Psoas muscle (tissue), 7 donors: ENCODE measurements at regions not wholly inside any gene's neighbourhood (a gene's known extent, or its start where the extent isn't known, plus 50 kb on each side); places are given as distances from the start of the nearest gene placed in this dataset.
"Not testable (repeated sequence)": the region's sequence is repeated elsewhere in the genome, so short reads cannot be mapped to it uniquely, and the experiment has no call there.

Source experiments
- ATAC-seq, 4 donors: fragments of 200-7000 bp; cut with Tn5 transposase; one replicate each; pipeline ENCODE4 v1.9.1; 2020; ENCODE audit warnings: moderate library complexity in 3 of 4, mild to moderate bottlenecking in 2 of 4
- DNase-seq, 2 donors: peaks; one replicate each; pipeline ENCODE4 v3.0.0-alpha.2; 2020
- H3K27ac ChIP-seq: fragments of 200-600 bp; one replicate; pipeline ENCODE4 v1.8.0; 2022
- H3K27me3 ChIP-seq, 3 donors: fragments of 200-600 bp in 1 of 3; one replicate each; pipeline versions ENCODE4 v1.6.1 to v1.8.0; 2013 to 2022; ENCODE audit warnings: low read length in 2 of 3, mild to moderate bottlenecking in 2 of 3, moderate library complexity in 1 of 3; ENCODE audit not compliant: insufficient read depth in 3 of 3
- H3K36me3 ChIP-seq, 2 donors: fragments of 200-600 bp in 1 of 2; one replicate each; pipeline versions ENCODE4 v1.6.1 to v1.8.0; 2013 to 2022; ENCODE audit warnings: low read depth in 1 of 2, mild to moderate bottlenecking in 1 of 2, moderate library complexity in 1 of 2; ENCODE audit not compliant: insufficient read depth in 1 of 2
- H3K4me1 ChIP-seq: fragments of 200-600 bp; one replicate; pipeline ENCODE4 v1.8.0; 2022
- H3K4me3 ChIP-seq: fragments of 200-600 bp; one replicate; pipeline ENCODE4 v1.8.0; 2022; ENCODE audit warnings: mild to moderate bottlenecking
- H3K9me3 ChIP-seq: fragments of 200-600 bp; one replicate; pipeline ENCODE4 v1.8.0; 2022
- CTCF ChIP-seq: fragments of 200-600 bp; IDR thresholded peaks from one replicate; pipeline ENCODE4 v1.8.0; 2022; ENCODE audit warnings: antibody characterized with exemption
- WGBS, 3 donors: extraction: QIAGEN DNeasy Blood & Tissue Kit; methylation state at CpG; one replicate each; pipeline versions ENCODE4 v1.1.6 to v1.1.7; 2013; 5-methylcytosine and 5-hydroxymethylcytosine counted together
- intact Hi-C, 2 donors: fragments of 100-400 bp; cut with DNase I; formaldehyde crosslinking; loops; one replicate each; pipeline versions ENCODE4 v1.11.0 to v1.14.2; 2022
- donor health status: healthy with polysubstance abuse.
- donor health status: DM: no; HTN: no; CAD: no; lungs with moderate emphysema.
- donor health status: Bipolar disorder and iron deficiency.
- donor health status: healthy.
- donor health status: DM: yes; HTN: yes; CAD: no.
- donor health status: DM: no; HTN: no; CAD: no.
- donor health status: DM: yes; HTN: yes; CAD: no.

- intact Hi-C loops = no loop called here
- Histone ChIP-seq H3K27me3 (peaks cover 0 to 4% (median 0%) of the 10 kb centered on the region in 3 donors), H3K4me3 (no peak overlapping the region), H3K27ac (no peak overlapping the region), H3K36me3 (no peaks in the 10 kb centered on the region), H3K4me1 (no peaks in the 10 kb centered on the region), H3K9me3 (no peaks in the 10 kb centered on the region)
- no peak for ATAC-seq
- TF ChIP-seq CTCF = no peak
- DNase-seq = no peak
- 9 to 22% (median 15%) methylated on average over 6 of the region's 6 CpGs for WGBS, 3 donors
These were observed 112.4 kb upstream of the ARG1 start for GRCh38 chr6:131460614-131461000.

GRCh38 chr6:131469130-131469529 lies 103.9 kb upstream of the ARG1 start:
- Histone ChIP-seq H3K9me3 (peaks cover 4% of the 10 kb centered on the region), H3K36me3 (no peaks in the 10 kb centered on the region), H3K27ac (no peak overlapping the region), H3K4me3 (no peak overlapping the region), H3K27me3 (no peaks in the 10 kb centered on the region), H3K4me1 (no peaks in the 10 kb centered on the region)
- no peak for ATAC-seq
- no peak for DNase-seq
- 38 to 57% (median 40%) methylated on average over 2 of the region's 2 CpGs for whole genome bisulfite sequencing, 3 donors
- TF ChIP-seq CTCF = no peak
- intact Hi-C loops = no loop called here

GRCh38 chr6:131470534-131470933 lies 102.5 kb upstream of the ARG1 start:
- Histone ChIP-seq H3K9me3 (peaks cover 12% of the 10 kb centered on the region), H3K36me3 (no peaks in the 10 kb centered on the region), H3K4me3 (no peak overlapping the region), H3K27ac (no peak overlapping the region), H3K4me1 (no peaks in the 10 kb centered on the region), H3K27me3 (no peaks in the 10 kb centered on the region)
- no peak for DNase-seq
- no peak for TF ChIP-seq CTCF
- no peak for ATAC-seq
- 60 to 68% (median 61%) methylated on average over 3 of the region's 3 CpGs for WGBS, 3 donors
- intact Hi-C loops = no loop called here

- intact Hi-C loops = no loop called here
- Histone ChIP-seq H3K4me3 (no peak overlapping the region), H3K27ac (no peak overlapping the region), H3K27me3 (no peaks in the 10 kb centered on the region), H3K9me3 (peaks cover 15% of the 10 kb centered on the region), H3K36me3 (no peaks in the 10 kb centered on the region), H3K4me1 (no peaks in the 10 kb centered on the region)
- WGBS, 3 donors = 86 to 88% (median 87%) methylated on average over 3 of the region's 3 CpGs
- no peak for ATAC-seq
- TF ChIP-seq CTCF = no peak
- DNase-seq = no peak
These were observed 101.7 kb upstream of the ARG1 start for GRCh38 chr6:131471331-131471730.

- H3K9me3 ChIP-seq = peaks cover 15% of the 10 kb centered on the region
- H3K27me3 ChIP-seq, H3K27ac ChIP-seq, H3K4me1 ChIP-seq, DNase-seq, H3K4me3 ChIP-seq, intact Hi-C loops, ATAC-seq, H3K36me3 ChIP-seq: not testable (repeated sequence)
These were observed 99.7 kb upstream of the ARG1 start for GRCh38 chr6:131473303-131473702.
